NCI-H82 (cell line): ENCODE measurements at regions not wholly inside any gene's neighbourhood (a gene's known extent, or its start where the extent isn't known, plus 50 kb on each side); places are given as distances from the start of the nearest gene placed in this dataset.
"Not testable (repeated sequence)": the region's sequence is repeated elsewhere in the genome, so short reads cannot be mapped to it uniquely, and the experiment has no call there.

ENCODE experiments used
- DNase-seq: peaks from one replicate; lab custom pipeline; 2025; lab: John Stamatoyannopoulos, UW

- DNase-seq = no peak
Observed at GRCh38 chr14:101616202-101616601, 54.9 kb downstream of the DIO3 start.

- DNase-seq = no peak
Observed at GRCh38 chr14:101619484-101619883, 58.2 kb downstream of the DIO3 start.

- DNase-seq = no peak
Observed at GRCh38 chr14:101620031-101620788, 58.9 kb downstream of the DIO3 start.

GRCh38 chr14:101620821-101621785 lies 59.8 kb downstream of the DIO3 start:
- DNase-seq = no peak

- DNase-seq = no peak
Observed at GRCh38 chr14:101622251-101623076, 61.2 kb downstream of the DIO3 start.

GRCh38 chr14:101623077-101623372 lies 61.7 kb downstream of the DIO3 start:
- DNase-seq = no peak

GRCh38 chr14:101623685-101624444 lies 62.6 kb downstream of the DIO3 start:
- DNase-seq = no peak

- DNase-seq = no peak
Observed at GRCh38 chr14:101624536-101624935, 63.2 kb downstream of the DIO3 start.

GRCh38 chr14:101625336-101626097 lies 64.2 kb downstream of the DIO3 start:
- no peak for DNase-seq

GRCh38 chr14:101626331-101626730 lies 65.0 kb downstream of the DIO3 start:
- no peak for DNase-seq

- DNase-seq = no peak
Observed at GRCh38 chr14:101627915-101628262, 66.6 kb downstream of the DIO3 start.

GRCh38 chr14:101628471-101628966 lies 67.2 kb downstream of the DIO3 start:
- peak; percentile 64 for DNase-seq

GRCh38 chr14:101628975-101629374 lies 67.7 kb downstream of the DIO3 start:
- no peak for DNase-seq

GRCh38 chr14:101630056-101630965 lies 69.0 kb downstream of the DIO3 start:
- no peak for DNase-seq

GRCh38 chr14:101631199-101631598 lies 69.9 kb downstream of the DIO3 start:
- no peak for DNase-seq

GRCh38 chr14:101631970-101632369 lies 70.7 kb downstream of the DIO3 start:
- DNase-seq = not testable (repeated sequence)

GRCh38 chr14:101632520-101632919 lies 71.2 kb downstream of the DIO3 start:
- no peak for DNase-seq

- DNase-seq = no peak
Observed at GRCh38 chr14:101633276-101633675, 72.0 kb downstream of the DIO3 start.

- no peak for DNase-seq
Observed at GRCh38 chr14:101634202-101634849, 73.0 kb downstream of the DIO3 start.
